Ascending aorta (tissue), 2 donors: ENCODE measurements at regions not wholly inside any gene's neighbourhood (a gene's known extent, or its start where the extent isn't known, plus 50 kb on each side); places are given as distances from the start of the nearest gene placed in this dataset.

Experiments
- DNase-seq, 2 donors: peaks; one replicate each; pipeline ENCODE4 v3.0.0-alpha.2; 2019; ENCODE audit warnings: low spot score in 2 of 2
- H3K27ac ChIP-seq, 2 donors: fragments of 200-600 bp; sonication (generic); one replicate each; pipeline ENCODE4 v1.5.1; 2016 to 2017; ENCODE audit warnings: mild to moderate bottlenecking in 1 of 2
- H3K27me3 ChIP-seq: fragments of 200-600 bp; sonication (generic); one replicate; pipeline ENCODE4 v1.5.1; 2017
- H3K36me3 ChIP-seq, 2 donors: fragments of 200-600 bp; sonication (generic); one replicate each; pipeline ENCODE4 v1.5.1; 2016
- H3K4me1 ChIP-seq, 2 donors: fragments of 200-600 bp; sonication (generic); one replicate each; pipeline ENCODE4 v1.5.1; 2016 to 2017; ENCODE audit warnings: mild to moderate bottlenecking in 1 of 2
- H3K4me3 ChIP-seq, 2 donors: fragments of 200-600 bp; sonication (generic); one replicate each; pipeline ENCODE4 v1.5.1; 2016 to 2017; ENCODE audit warnings: mild to moderate bottlenecking in 1 of 2
- H3K9me3 ChIP-seq, 2 donors: fragments of 200-600 bp; sonication (generic); one replicate each; pipeline ENCODE4 v1.5.1; 2016
- intact Hi-C: fragments of 100-400 bp; cut with DNase I; formaldehyde crosslinking; loops from one replicate; pipeline ENCODE4 v1.15.1; 2023
- TF ChIP-seq, protein P1 (sequence below), 3 experiments: fragments of 200-600 bp in 2 of 3; fragments of 450-650 bp in 1 of 3; sonication (generic) in 2 of 3; IDR thresholded peaks; one replicate each; pipeline ENCODE4 v1.5.1; 2016 to 2019; ENCODE audit warnings: antibody characterized with exemption in 3 of 3, mild to moderate bottlenecking in 1 of 3, moderate library complexity in 1 of 3

GRCh38 chr10:42921951-42922350 lies 139.4 kb downstream of the BMS1 start:
- no peak for DNase-seq
- TF ChIP-seq, protein P1, sequence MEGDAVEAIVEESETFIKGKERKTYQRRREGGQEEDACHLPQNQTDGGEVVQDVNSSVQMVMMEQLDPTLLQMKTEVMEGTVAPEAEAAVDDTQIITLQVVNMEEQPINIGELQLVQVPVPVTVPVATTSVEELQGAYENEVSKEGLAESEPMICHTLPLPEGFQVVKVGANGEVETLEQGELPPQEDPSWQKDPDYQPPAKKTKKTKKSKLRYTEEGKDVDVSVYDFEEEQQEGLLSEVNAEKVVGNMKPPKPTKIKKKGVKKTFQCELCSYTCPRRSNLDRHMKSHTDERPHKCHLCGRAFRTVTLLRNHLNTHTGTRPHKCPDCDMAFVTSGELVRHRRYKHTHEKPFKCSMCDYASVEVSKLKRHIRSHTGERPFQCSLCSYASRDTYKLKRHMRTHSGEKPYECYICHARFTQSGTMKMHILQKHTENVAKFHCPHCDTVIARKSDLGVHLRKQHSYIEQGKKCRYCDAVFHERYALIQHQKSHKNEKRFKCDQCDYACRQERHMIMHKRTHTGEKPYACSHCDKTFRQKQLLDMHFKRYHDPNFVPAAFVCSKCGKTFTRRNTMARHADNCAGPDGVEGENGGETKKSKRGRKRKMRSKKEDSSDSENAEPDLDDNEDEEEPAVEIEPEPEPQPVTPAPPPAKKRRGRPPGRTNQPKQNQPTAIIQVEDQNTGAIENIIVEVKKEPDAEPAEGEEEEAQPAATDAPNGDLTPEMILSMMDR (IDR thresholded peaks at IDR 0.05), result no peak
- no peaks in the 10 kb centered on the region for H3K36me3 ChIP-seq
- H3K27ac ChIP-seq, result no peak overlapping the region
- intact Hi-C loops, result no loop called here
- no peaks in the 10 kb centered on the region for H3K27me3 ChIP-seq
- no peaks in the 10 kb centered on the region for H3K4me1 ChIP-seq
- H3K9me3 ChIP-seq, result no peaks in the 10 kb centered on the region
- no peak overlapping the region for H3K4me3 ChIP-seq

- H3K4me1 ChIP-seq, result no peaks in the 10 kb centered on the region
- H3K4me3 ChIP-seq, result no peak overlapping the region
- no peaks in the 10 kb centered on the region for H3K36me3 ChIP-seq
- DNase-seq, result no peak
- H3K27me3 ChIP-seq, result no peaks in the 10 kb centered on the region
- intact Hi-C loops, result no loop called here
- no peak overlapping the region for H3K27ac ChIP-seq
- no peaks in the 10 kb centered on the region for H3K9me3 ChIP-seq
- TF ChIP-seq, protein P1 (IDR thresholded peaks at IDR 0.05), result no peak
Measured at GRCh38 chr10:42924484-42924883, 141.9 kb downstream of the BMS1 start.

DNA sequence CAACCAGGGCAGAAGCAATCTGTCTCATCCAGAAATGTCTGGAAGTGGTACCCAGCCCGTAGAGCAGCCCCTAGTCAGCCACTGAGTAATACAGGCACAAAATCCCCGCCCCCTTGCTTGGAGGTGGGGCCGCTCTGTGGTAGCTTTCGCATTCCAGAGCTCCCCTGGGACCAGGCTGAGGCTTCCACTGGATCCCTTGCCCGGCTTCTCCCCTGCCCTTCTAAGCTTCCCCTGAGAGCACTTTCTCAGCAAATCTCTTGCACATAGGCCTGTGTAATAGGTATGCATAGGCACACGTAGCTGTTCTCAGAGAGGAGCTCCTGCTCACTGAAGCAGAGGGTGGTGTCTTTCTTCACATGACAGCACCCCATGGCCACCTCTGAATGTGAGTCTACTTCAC lies 144.2 kb downstream of the BMS1 start:
- no peak overlapping the region for H3K4me3 ChIP-seq
- H3K27me3 ChIP-seq, result no peaks in the 10 kb centered on the region
- no peaks in the 10 kb centered on the region for H3K36me3 ChIP-seq
- no peaks in the 10 kb centered on the region for H3K9me3 ChIP-seq
- TF ChIP-seq, protein P1 (IDR thresholded peaks at IDR 0.05), result no peak
- no peak overlapping the region for H3K27ac ChIP-seq
- DNase-seq, result no peak
- intact Hi-C loops, result no loop called here
- no peaks in the 10 kb centered on the region for H3K4me1 ChIP-seq

- intact Hi-C loops, result no loop called here
- Histone ChIP-seq H3K27ac (no peak overlapping the region), H3K36me3 (no peaks in the 10 kb centered on the region), H3K27me3 (peaks cover 3% of the 10 kb centered on the region), H3K4me3 (no peak overlapping the region), H3K9me3 (no peaks in the 10 kb centered on the region), H3K4me1 (no peaks in the 10 kb centered on the region)
- no peak for DNase-seq
- TF ChIP-seq, protein P1 (IDR thresholded peaks at IDR 0.05), result no peak
Measured at GRCh38 chr10:42928064-42928463, 145.5 kb downstream of the BMS1 start.

- intact Hi-C loops, result no loop called here
- DNase-seq, result no peak
- peaks cover 7% of the 10 kb centered on the region for H3K27me3 ChIP-seq
Measured at GRCh38 chr10:42929236-42929635, 146.6 kb downstream of the BMS1 start.

More at GRCh38 chr10:42929236-42929635, 146.6 kb downstream of the BMS1 start:
- TF ChIP-seq, protein P1 (IDR thresholded peaks at IDR 0.05), result no peak
- no peak overlapping the region for H3K27ac ChIP-seq
- no peaks in the 10 kb centered on the region for H3K4me1 ChIP-seq
- no peaks in the 10 kb centered on the region for H3K9me3 ChIP-seq
- no peak overlapping the region for H3K4me3 ChIP-seq
- no peaks in the 10 kb centered on the region for H3K36me3 ChIP-seq
